PC-3 (cell line): ENCODE measurements at regions not wholly inside any gene's neighbourhood (a gene's known extent, or its start where the extent isn't known, plus 50 kb on each side); places are given as distances from the start of the nearest gene placed in this dataset.

Source experiments
- CTCF ChIP-seq: fragments of 300-600 bp; sonication (generic); conservative IDR thresholded peaks from 2 replicates; pipeline ENCODE4 v1.5.1; 2017; ENCODE audit warnings: antibody characterized with exemption, low read depth, mild to moderate bottlenecking, low read length
- EZH2 ChIP-seq: fragments of 300-600 bp; sonication (generic); IDR thresholded peaks from one replicate; pipeline ENCODE4 v1.6.1; 2017; ENCODE audit warnings: antibody characterized with exemption, mild to moderate bottlenecking, low read length; ENCODE audit not compliant: unreplicated experiment
- EZH2phosphoT487 ChIP-seq: fragments of 300-600 bp; sonication (generic); IDR thresholded peaks from 2 replicates; pipeline ENCODE4 v1.6.1; 2018; ENCODE audit warnings: mild to moderate bottlenecking, antibody characterized with exemption, low read length, borderline replicate concordance

DNA sequence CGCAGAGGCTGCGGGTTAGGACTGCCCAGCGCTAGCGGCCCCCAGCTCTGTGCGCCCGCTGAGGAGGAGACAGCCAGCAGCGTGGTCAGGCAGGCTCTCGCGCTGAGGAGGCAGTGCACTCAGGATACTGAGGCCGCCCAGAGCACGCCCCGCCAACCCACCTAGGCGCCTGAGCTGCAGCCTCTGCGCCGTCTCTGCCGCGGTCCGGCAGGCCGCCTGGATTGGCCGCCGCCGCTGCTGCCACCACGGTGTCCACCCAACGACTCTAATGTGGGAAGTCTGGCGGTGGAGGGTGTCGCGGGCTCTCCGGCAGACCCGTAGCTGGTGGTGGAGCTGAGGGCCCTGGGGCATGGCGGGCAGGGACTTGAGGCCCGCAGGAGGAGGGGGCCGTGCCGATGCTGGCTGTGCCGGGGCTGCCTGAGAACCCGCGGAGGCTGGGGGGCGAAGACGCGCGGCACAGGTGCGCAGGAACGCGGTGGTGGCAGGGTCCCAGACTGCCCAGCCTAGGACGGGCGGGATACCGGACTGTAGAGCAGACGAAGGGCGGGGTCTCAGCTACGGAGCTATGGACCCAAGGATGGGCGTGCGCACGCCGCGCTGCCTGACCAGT lies 69.9 kb downstream of the ASCL4 start:
- TF ChIP-seq CTCF (no peak), EZH2phosphoT487 (no peak), EZH2 (no peak)
